ENCODE measurements at regions not wholly inside any gene's neighbourhood (a gene's known extent, or its start where the extent isn't known, plus 50 kb on each side); places are given as distances from the start of the nearest gene placed in this dataset.

DNA sequence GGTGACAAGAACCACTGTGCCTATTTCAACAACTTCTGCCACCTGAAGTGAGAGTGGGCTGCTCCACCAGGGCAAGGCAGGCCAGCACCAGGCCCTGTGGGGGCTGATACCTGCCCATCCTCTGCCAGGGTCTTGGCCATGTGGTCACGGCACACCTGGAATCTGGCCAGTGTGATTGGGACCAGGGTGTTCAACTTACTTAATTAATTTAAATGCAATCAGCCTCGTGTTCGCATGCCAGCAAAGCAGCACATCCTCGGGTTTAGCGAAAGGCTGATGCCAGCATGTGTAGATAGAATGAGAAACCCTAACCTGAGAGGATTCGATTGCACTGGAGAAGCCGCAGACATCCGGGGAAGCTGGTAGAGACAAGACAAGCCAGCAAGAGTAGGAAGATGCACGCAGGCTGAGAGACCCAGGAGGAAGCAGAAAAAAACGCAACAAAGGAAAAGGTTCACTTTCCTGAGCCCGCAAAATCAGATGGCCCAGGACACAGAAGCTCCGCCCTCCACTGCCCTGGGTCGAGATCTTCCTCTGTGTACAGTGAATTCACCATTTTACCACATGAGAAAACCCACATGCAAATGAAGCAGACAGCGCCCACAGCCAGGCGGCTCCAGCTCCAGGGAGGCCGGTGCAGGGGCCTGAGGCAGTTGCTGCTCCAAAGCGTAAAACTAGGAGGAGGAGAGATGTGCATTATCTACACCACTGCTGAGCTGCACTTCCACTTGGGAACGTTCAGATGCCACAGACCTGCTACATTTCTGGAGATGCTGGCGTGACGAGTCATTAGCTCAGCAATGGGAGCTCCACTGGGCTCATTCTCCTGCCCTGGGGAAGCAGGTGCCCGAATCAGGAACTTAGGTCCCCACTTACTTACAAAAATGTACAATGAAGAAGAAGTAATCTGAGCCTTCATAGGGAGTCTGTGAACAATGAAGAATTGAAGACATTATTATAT is 92.1 kb downstream of the TMEM18 start (continued):
- TF ChIP-seq, protein P1, sequence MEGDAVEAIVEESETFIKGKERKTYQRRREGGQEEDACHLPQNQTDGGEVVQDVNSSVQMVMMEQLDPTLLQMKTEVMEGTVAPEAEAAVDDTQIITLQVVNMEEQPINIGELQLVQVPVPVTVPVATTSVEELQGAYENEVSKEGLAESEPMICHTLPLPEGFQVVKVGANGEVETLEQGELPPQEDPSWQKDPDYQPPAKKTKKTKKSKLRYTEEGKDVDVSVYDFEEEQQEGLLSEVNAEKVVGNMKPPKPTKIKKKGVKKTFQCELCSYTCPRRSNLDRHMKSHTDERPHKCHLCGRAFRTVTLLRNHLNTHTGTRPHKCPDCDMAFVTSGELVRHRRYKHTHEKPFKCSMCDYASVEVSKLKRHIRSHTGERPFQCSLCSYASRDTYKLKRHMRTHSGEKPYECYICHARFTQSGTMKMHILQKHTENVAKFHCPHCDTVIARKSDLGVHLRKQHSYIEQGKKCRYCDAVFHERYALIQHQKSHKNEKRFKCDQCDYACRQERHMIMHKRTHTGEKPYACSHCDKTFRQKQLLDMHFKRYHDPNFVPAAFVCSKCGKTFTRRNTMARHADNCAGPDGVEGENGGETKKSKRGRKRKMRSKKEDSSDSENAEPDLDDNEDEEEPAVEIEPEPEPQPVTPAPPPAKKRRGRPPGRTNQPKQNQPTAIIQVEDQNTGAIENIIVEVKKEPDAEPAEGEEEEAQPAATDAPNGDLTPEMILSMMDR (IDR thresholded peaks at IDR 0.05; ENCODE audit: control extremely low read depth in 1 of 3, insufficient read depth in 1 of 3, low read depth in 1 of 3, low read length in 3 of 3) = no peak
- TF ChIP-seq ASH2L (IDR thresholded peaks at IDR 0.05; ENCODE audit: low read length) (no peak), HDAC6 (IDR thresholded peaks at IDR 0.05; ENCODE audit: low read depth, low read length) (no peak)
